DMS 273 treated with DMSO at 0.1 percent for 48 hours (cell line): ENCODE measurements at regions not wholly inside any gene's neighbourhood (a gene's known extent, or its start where the extent isn't known, plus 50 kb on each side); places are given as distances from the start of the nearest gene placed in this dataset.

Experiments used
- DNase-seq: peaks from one replicate; lab custom pipeline; 2025; lab: John Stamatoyannopoulos, UW

DNA sequence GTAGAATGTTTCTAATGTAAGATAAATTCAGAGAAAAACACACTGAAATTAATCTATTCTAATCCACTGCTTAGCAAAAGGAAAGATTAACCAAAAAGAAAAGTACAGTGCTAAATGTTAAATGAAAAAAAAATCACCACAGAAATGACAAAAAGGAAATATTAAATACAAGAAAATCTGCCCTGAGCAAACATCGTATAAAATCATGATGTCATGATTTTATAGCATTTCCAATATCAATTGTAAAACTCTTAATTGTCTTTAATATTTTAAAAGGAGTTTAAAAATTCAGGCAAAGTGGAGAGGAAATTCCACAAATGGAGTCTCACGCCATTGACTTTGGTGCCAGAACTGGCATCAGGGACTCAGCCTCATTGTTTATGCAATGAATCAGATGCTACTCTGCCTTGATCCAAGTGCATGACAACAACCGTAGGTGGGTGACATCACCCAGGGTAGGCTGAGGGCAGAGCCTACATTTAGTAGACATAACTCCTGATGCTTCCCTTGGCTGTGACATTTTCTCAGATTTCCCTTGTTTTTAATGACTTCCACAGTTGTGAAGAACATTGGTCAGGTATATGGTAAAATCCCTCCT is 696.8 kb downstream of the SEMA5A start:
- DNase-seq: no peak

DNA sequence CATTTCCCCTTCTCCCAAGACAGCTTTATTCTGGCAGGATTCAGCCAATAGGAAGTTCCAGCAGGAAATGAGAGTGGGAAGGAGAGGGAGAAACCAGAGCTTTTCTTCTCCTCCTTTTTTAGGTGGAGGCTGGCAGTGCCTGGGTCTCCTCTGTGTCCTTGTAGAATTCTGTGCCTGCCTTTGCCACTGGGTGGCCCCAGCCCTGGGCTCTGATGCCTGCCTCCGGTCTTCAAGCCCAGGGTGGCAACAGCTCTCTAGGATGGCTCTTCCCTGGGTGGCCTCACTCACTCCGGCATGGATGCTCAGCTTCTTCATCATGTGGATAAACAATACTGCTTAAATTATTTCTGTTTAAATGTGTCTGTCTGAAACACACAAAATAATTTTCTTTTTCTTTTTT is 694.8 kb downstream of the SEMA5A start:
- DNase-seq: no peak

DNA sequence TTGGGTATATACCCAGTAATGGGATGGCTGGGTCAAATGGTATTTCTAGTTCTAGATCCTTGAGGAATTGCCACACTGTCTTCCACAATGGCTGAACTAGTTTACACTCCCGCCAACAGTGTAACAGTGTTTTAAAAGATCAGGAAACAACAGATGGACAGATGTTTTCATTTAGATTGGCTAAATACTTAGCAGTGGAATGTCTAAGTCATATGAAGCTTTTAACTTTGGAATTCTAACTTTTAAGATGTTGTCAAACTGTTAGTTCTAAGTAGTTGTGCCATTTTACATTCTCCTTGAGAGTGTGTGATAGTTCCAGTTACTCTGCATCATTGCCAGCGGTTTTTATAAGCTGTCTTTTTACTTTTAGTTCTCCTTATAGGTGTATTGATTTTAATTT is 688.8 kb downstream of the SEMA5A start:
- no peak for DNase-seq

DNA sequence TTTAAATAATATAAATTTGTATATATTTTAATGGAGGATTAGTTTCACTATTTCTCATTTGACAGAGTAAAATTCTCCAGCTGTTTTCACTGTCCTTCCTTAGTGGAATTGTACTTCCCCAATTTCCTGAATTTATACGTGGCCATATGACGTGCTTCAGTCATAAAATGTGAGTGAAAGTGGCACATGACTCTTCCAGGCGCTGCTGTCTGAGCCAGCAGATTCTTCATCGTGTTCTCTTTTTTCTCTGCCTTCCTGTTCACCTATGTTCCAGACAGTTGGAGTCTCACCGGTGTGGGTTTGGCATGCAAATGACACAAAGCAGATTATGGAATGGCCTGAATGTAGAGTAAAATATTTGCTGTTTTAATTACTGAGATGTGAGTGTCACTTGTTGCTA is 684.1 kb downstream of the SEMA5A start:
- DNase-seq: no peak

DNA sequence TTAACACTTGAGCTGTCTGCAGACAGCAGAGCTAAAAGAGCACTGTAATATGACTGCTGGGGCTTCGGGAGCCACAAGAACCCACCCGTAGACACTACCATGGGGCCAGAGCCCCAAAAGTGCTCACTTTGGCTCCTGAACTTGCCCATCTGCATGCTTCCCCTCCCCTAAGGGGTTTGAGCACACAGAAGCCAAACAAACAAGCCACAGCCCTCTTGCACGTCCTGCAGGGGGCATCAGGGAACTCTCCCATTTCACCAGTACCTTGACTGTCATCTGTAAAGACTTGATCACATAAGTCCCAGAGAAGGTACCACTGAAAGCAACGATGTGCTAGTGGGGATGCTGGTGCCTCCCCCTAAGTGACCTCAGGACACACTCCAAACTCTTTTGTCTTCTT is 681.8 kb downstream of the SEMA5A start:
- DNase-seq: peak; percentile 12

DNA sequence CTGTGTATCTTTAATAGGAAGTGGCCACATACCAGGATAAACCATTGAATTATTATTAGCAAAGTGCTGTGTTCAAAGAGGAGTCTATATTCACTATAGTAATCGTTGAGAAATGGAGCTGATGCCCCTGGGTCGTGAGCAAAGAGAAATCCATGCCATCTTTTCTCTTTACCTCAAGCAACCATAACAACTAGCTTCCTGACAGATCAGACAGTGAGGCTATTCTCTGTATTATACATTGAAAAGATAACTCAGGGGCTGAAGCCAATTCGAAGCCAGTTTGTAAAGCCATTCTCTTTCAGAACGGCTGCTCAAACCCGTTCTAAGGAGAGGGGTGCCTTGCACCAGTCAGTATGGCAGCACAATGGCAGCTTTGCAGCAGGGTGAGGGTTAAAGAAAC is 680.6 kb downstream of the SEMA5A start:
- DNase-seq: no peak

DNA sequence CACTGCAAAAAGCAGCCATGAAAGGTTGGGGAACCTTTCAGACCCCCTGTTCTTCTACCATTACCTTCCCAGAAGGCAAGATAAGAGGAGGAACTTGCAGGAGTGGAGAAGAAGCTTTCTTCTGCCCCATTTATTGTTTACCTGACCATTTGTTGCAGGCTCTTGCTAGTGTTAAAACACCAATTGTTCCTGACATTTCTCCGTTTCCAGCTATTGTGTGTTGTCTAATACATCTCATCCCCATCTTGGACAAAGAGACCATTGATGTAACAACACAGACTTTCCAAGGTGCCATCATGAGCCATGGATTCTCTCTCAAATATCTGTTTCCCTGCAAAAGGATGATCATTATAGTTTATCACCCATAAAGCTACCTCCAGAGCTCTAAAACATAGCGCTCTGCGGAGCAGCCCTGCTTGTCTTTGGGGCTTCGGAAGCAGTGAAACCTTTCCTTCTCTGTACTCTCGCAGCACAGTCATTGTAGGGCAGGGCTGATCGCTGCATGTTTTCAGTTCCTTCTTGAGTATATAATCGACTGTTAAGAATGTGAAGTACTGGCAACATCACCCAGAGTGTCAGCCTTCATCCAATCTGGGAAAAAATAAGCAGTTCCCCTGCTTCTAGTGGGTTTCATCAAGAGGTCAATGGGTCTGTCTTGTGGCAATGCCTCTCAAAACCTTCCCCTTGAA is 680.0 kb downstream of the SEMA5A start:
- no peak for DNase-seq

DNA sequence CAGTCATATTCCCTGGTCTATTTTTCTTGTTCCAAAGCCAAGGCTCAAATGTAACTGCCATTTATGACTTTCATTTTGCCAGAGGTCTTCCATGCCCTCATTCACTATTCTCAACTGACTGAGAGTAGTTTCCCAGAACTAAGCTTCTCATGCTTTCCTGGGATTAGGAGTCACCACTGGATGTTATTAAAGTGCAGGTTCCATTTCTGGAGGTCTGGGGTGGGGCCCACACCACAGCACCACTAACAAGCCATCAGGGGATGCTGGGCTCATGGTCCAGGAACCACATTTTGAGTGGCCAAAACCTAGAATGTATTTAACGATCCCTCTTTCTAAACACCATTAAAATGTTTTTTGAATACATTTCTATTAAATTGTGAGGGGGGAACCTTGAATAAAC is 677.6 kb downstream of the SEMA5A start:
- DNase-seq: no peak

DNA sequence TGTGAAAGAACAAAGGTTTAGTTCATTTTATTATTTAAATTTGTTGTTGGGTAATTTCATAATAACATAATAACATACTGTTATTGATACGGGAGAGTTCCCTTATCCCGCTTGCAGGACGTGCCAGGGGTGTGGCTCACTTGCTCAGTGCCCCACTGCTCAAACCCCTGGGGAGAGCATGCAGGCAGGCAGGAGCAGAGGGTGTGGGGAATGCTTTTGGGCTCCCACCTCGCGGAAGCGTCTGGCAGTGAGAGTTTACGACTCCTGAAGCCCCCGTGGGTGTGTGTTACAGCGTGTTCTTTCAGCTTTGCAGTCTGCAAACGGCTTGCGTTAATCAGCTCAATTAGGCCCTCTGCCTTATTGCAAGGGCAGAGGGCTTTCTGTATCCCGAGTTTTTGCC is 675.9 kb downstream of the SEMA5A start:
- no peak for DNase-seq

DNA sequence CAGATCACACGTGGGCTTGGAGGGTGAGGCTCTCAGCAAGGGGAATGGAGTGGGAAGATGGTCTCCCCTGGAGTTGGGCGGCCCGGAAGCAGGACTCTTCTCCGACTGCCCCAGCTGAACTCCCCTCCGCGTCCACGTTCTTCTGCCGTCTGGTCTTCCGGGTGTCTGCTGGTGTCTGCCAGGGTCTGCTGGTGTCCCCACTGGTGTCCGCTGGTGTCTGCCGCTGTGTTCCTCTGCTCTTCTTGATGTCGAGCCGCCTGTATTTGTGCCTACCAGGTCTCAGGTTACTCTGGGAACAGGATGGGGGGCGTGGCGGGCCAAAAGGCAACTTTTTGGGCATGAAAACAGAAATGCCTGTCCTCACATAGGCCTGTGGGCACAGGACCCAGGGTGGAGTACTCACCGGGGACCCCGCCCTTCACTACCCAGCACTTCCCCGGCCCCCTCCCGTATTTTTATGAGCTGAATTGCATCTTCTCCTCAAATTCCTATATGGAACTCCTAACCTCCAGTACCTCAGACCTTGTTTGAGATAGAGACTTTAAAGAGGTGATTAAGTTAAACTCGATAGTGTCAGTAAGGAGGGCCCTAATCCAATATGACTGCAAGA is 675.4 kb downstream of the SEMA5A start:
- no peak for DNase-seq

DNA sequence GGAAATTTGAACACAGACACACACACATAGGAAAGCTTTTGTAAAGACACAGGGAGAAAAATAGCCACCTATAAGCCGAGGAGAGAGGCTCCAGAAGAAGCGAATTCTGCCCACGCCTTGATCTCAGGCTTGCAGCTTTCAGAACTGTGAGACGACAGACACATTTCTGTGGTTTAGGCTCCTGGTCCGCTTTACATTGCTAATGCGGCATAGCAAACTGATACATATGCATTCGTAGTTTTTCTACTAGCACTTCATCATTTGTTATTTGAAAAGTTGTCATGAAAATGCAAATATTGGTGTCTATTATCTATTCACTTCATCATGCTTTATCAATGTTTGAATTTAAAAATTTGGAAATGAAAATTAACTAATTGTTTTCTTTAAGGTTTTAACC is 674.9 kb downstream of the SEMA5A start:
- no peak for DNase-seq

DNA sequence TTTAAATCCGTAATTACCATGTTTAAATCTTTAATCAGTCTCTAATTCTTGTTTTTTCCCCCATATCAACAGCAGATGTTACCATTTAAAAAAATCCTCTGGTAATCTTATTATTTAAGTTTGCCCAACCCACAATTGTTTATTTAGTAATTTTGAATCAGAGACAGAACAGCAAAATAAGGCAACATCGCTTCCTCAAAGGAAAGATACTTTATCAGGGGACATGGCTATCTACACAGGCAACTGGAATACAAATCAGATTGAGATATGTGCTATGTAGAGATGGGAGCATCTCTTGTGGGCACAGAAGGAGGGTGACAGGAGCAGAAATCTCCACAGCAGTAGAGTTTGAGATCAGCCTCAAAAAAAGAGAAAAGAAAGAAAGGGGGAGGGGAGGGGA is 674.4 kb downstream of the SEMA5A start:
- no peak for DNase-seq

DNA sequence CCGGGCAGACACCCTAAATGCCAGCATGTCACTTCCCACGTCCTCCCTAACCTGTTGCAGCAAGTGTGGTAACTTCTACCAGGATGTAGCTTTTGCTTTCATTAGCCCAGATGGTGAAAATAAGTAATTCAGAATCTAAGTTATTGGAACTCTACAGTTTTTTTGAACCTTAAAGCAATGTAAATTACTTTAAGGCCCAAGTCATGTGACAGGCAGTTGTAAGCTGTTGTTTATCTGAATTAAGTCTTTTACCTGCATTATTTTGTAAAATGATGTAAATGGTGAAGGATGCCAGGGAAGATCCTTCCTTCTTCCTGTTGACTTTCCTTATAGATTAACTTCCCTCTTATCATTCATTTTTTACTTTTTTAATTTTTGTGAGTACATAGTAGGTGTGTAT is 670.2 kb downstream of the SEMA5A start:
- DNase-seq: no peak

DNA sequence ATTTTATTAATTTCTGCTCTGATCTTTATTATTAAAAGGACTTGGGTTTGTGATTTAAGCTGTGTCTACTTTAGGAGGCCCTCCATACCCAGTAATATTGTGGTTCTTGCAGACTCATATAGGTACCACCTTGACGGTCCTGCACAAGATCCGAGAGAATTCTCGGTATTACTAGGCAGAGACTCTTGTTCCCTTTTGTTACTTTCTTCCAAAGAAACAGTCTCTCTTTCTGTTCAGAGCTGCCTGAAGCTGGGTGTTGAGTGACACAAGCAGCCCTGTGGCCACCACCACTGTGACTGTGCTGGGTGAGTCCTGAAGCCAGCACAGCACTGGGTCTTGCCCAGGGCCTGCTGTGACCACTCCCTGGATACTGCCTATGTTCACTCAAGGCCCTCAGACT is 666.6 kb downstream of the SEMA5A start:
- DNase-seq: no peak

DNA sequence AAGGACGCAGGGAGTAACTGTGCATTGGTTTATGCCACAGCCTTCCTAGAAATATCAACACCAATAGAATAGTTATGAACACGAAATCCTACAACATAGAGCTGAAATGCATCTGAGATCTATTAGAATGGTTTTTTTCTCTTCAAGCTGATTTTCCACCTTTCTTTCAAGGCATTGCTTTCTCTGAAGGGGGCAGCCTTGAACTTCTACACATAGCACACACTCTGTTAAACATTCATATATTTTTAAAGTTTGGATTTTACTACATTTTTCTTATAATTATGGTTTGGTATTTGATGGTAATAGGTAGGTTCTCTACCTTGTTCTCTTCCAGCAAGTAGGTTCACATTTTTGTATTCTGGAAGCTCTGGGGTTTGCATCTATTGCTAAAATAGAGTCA is 661.8 kb downstream of the SEMA5A start:
- no peak for DNase-seq

DNA sequence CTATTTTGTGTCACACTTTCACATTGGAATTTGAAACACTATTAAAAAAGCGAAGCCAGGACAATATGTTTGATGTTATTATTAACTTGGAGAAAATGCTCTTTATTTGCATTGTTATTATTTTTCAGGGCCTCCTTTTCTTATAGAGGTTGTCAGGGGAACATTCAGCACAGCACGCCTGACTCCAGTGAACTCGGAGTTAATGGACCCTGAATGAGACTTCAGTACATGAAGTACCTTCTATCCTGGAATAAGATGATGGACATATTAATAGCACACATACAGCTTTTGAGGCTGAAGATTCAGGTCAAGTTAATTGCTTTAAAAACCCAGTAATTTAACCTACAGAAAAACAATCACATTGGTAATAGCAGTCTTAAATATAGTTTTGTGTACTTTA is 652.9 kb downstream of the SEMA5A start:
- no peak for DNase-seq

DNA sequence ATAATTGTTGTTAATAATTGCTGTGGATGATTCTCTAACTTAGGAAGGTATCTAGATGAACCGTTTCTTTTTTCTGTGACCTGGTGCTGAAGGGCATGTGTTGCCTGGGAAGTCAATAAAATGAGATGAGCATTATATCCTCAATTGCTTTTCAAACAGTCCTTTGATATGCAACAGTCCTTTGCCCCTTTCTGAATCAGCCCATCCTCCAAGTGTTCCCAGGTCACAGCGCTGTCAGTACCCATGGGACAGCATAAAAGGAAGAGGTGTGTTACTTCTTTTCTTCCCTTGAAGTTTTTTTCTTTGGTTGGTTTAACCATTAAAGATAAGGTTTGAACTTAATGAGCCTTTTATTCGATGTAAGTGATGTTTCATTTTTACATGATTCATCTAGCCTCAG is 651.8 kb downstream of the SEMA5A start:
- no peak for DNase-seq

DNA sequence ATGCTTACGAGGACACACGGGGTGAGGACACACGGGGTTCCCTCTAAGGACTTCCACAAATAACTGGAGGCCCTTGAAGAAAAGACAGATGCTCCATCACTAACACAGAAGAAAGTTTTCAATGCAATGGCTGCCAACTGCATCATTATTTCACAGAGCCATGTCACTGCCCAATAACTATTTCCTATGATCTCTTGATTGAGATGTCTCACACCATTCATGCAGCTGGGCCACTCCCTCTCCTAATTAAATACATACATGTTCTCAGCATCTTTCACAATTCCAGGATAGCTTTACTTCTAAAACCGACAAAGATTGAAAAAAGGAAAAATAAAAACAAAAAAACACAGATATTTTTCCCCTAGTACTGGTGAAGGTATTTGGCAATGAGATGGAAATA is 650.8 kb downstream of the SEMA5A start:
- no peak for DNase-seq

DNA sequence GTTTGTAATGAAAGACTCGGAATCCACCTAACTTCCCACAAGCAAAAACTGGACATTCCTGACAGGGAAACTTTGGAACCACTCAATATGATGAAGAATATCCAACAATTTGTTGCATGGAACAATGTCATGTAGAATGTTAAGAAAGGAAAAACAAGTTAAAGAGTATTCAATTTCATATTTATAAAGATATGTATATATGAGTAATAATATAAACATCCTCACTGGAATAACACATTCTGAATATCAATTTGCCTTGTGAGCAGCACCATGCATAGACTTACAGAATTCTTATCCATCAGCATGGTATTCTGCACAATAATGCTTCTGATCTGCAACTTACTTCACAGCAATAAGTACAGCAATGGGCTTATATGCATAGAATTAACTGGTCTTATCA is 650.3 kb downstream of the SEMA5A start:
- DNase-seq: no peak

DNA sequence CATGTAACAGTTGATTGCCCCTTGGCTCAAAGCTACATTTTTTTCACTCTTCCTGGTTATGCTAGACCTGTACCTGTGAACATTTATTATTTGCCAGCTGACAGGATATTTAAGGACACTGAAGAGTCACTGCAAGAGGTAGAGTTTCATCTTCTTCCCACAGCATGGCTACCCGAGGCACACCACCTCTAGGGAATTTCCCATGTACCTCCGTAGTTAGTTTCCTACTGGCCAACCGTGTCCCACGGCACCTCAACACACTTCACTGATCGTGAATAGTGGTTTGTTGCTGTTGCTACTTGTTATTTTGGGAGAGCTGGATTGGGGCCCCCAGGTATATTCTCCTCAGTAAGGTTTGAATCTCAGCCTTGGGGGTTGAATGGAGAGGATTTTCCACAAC is 648.6 kb downstream of the SEMA5A start:
- no peak for DNase-seq

DNA sequence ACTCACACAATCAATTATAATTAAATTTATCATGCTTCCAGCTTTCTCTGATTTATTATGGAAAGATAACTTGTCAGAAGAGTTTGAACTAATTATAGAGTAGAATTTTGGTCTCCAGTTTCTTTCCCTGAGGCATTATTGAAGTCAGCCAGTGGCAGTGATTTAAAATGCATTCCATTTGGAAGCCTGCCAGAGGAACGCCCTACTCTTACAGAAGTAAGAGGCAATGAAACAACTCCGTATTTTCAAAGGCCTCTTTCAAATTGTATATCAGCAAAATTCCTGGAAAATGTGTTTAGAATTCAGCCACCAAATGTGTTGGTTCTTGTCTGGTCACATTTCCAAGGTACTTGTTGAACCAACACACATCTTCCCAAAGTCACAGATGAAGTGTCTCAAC is 640.9 kb downstream of the SEMA5A start:
- no peak for DNase-seq

DNA sequence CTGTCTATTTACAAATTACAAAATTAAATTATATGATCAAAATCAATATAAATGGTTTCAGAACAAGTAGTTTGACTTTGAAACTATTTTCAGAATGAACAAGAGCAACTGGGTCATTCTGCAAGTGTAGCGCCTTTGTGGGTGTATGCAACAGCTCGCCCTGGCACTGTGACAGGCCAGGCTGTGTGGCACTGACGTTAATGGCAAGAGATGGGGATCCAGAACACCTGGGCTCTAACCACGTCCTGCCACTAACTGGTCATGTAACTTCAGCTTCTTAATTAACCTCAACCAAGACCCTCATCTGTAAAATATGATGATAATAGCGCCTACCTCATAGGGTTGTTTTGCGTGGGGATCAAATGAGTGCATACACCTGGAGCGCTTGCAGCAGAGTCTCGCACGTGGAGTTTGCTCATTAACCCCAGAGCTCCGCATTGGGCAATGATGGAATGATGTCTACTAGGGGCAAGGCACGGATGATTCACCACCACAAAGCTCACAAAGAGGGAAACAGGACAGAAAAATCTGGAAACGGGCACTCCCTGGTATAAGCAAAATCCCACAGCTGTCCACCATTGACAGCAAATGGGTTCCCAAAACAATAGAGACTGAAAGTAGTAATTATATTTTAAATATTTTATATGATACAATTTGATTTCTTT is 639.4 kb downstream of the SEMA5A start:
- no peak for DNase-seq

DNA sequence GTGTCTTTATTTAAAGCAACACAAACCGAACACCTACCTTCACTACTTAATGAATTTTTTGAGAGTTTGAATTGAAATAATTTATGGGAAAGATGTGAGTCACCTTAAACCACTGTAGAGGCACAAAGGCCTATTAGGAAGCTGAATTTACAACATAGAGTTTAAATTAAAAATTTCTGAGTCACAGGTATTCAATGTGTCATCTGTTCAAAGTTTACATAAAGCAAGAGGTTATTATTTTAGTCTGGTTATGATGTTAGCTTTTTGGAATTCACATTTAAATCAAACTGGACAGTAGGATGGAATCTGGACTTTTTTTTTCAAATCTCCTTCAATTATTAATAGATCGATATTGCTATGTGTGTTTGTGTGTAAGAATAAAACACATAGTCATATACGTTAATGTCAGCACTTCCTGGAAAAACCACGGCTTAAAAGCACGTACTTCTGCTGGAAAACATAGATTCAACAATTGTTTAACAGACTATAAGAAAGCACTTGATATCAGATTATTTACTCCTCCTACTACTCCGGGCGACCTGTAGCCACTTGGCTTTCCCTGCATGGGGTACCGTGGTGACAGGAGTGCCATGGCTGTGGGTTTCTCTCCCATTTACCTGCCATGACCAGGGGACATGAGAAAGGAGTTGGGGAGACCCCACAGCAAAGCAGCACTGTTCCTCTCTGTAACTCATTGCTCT is 638.6 kb downstream of the SEMA5A start:
- DNase-seq: no peak
